Right cardiac atrium (tissue), 5 donors: ENCODE measurements at regions not wholly inside any gene's neighbourhood (a gene's known extent, or its start where the extent isn't known, plus 50 kb on each side); places are given as distances from the start of the nearest gene placed in this dataset.

Experiments used
- ATAC-seq, 2 donors: fragments of 200-7000 bp; cut with Tn5 transposase; one replicate each; pipeline versions ENCODE4 v1.8.0 to v1.9.1; 2020; ENCODE audit warnings: moderate library complexity in 2 of 2, mild to moderate bottlenecking in 1 of 2
- DNase-seq, 3 donors: peaks; one replicate each; pipeline ENCODE4 v3.0.0-alpha.2; 2020
- H3K27ac ChIP-seq: one replicate; pipeline ENCODE4 v1.5.1; 2013; ENCODE audit warnings: mild to moderate bottlenecking, low read length, control low read depth, moderate library complexity
- H3K27me3 ChIP-seq: one replicate; pipeline ENCODE4 v1.6.1; 2013; ENCODE audit not compliant: control insufficient read depth, insufficient read depth
- H3K4me1 ChIP-seq: one replicate; pipeline ENCODE4 v1.6.1; 2013; ENCODE audit warnings: low read length; ENCODE audit not compliant: control insufficient read depth, insufficient read depth
- H3K4me3 ChIP-seq: one replicate; pipeline ENCODE4 v1.5.1; 2013; ENCODE audit warnings: low read length, control low read depth
- H3K9me3 ChIP-seq: one replicate; pipeline ENCODE4 v1.6.1; 2013; ENCODE audit warnings: low read length; ENCODE audit not compliant: control insufficient read depth
- WGBS: extraction: QIAGEN DNeasy Blood & Tissue Kit; methylation state at CpG from one replicate; pipeline ENCODE4 v1.1.7; 2013; 5-methylcytosine and 5-hydroxymethylcytosine counted together
- intact Hi-C, 4 donors: fragments of 100-400 bp; cut with DNase I; formaldehyde crosslinking; loops; one replicate each; pipeline versions ENCODE4 v1.11.0 to v1.14.0; 2022 to 2023
- donor health status: healthy with polysubstance abuse.
- donor health status: DM: no; HTN: yes; CAD: no.
- donor health status: DM: no; HTN: no; CAD: no.
- donor health status: DM: no; HTN: yes; CAD: no; lungs with severe emphysema.
- donor health status: DM: yes; HTN: yes; CAD: no.

GRCh38 chr5:144971108-144971850, 800.6 kb downstream of the KCTD16 start:
- DNase-seq (no peak), ATAC-seq (no peak)
- intact Hi-C loops, result no loop called here
- WGBS, result 66% methylated on average over 6 of the region's 6 CpGs
- no peak overlapping the region for H3K27ac ChIP-seq
- H3K27me3 ChIP-seq, result no peaks in the 10 kb centered on the region
- no peaks in the 10 kb centered on the region for H3K4me1 ChIP-seq
- no peaks in the 10 kb centered on the region for H3K9me3 ChIP-seq
- H3K4me3 ChIP-seq, result no peak overlapping the region

- DNase-seq (no peak), ATAC-seq (no peak)
- Histone ChIP-seq H3K9me3 (no peaks in the 10 kb centered on the region), H3K4me3 (no peak overlapping the region), H3K27ac (no peak overlapping the region), H3K27me3 (no peaks in the 10 kb centered on the region), H3K4me1 (no peaks in the 10 kb centered on the region)
- intact Hi-C loops, result no loop called here
Measured at GRCh38 chr5:144960296-144960695, 789.6 kb downstream of the KCTD16 start.

DNA sequence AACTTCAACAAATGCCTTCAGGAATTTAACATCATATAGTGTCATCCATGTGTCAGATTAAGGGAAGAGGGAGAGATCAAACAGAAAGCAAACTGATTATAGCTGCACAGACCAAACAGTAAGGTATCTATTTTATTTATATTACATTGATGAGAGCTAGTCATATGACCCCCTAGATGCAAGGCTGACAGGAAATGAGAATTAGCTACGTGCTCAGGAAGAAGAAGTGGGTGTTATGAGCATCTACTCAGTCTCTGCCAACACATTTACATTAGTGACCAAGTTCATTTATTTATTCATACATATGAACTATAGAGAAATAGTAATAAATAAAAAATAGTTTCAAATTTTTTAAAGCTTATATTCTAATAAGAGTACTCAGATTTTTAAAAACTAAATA, 787.3 kb downstream of the KCTD16 start:
- 31% methylated on average over 1 of the region's 1 CpG for WGBS
- no peaks in the 10 kb centered on the region for H3K9me3 ChIP-seq
- ATAC-seq, result no peak
- intact Hi-C loops, result no loop called here
- no peaks in the 10 kb centered on the region for H3K4me1 ChIP-seq
- no peak overlapping the region for H3K4me3 ChIP-seq
- H3K27ac ChIP-seq, result no peak overlapping the region
- no peak for DNase-seq
- H3K27me3 ChIP-seq, result no peaks in the 10 kb centered on the region

GRCh38 chr5:144950996-144951395, 780.3 kb downstream of the KCTD16 start:
- intact Hi-C loops, result no loop called here
- Histone ChIP-seq H3K4me3 (no peak overlapping the region), H3K27me3 (no peaks in the 10 kb centered on the region), H3K4me1 (no peaks in the 10 kb centered on the region), H3K9me3 (no peaks in the 10 kb centered on the region), H3K27ac (no peak overlapping the region)
- no peak for DNase-seq
- 68% methylated on average over 2 of the region's 2 CpGs for WGBS
- no peak for ATAC-seq

DNA sequence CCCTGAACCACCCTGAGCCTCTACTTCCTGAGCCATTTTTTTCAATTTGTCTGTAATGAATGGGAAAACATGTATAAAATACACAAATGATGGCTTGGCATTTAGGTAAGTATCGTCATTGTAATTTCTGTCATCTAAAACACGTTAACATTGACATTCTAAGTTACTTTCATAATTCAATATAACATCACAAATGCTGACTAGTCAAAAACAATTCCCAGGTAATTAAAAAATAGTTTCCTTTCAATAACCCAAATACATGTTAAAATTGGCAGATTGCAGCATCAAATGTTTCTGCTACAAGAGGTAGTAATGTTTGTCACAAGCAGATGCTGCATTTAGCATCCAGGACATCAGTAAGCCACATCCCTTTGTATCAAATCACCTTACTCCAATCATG, 776.4 kb downstream of the KCTD16 start:
- no peak overlapping the region for H3K4me3 ChIP-seq
- no peaks in the 10 kb centered on the region for H3K4me1 ChIP-seq
- H3K27ac ChIP-seq, result no peak overlapping the region
- intact Hi-C loops, result no loop called here
- H3K27me3 ChIP-seq, result no peaks in the 10 kb centered on the region
- ATAC-seq (no peak), DNase-seq (no peak)
- H3K9me3 ChIP-seq, result no peaks in the 10 kb centered on the region
- 81% methylated on average over 2 of the region's 2 CpGs for WGBS

DNA sequence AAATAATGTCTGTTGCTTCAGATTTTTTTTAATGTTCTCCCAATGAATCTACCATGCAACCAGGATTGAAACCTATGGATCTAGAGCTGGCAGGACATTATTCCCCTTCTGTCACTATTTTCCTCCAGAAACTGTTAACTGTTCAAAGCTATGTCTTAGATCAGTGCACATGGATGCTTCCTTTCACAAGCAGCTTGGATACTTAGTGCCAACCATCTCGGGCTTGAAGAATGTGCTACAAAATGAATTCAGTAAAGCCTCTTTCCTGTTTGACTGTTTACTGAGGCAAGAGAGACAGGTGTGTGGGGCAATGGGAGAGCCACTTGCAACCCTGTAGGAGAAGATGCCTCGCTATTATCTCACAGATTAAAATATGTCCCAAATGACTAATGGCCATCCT, 774.8 kb downstream of the KCTD16 start:
- DNase-seq (no peak), ATAC-seq (no peak)
- H3K4me3 ChIP-seq, result no peak overlapping the region
- H3K27me3 ChIP-seq, result no peaks in the 10 kb centered on the region
- WGBS, result 52% methylated on average over 2 of the region's 2 CpGs
- no peak overlapping the region for H3K27ac ChIP-seq
- no peaks in the 10 kb centered on the region for H3K4me1 ChIP-seq
- no peaks in the 10 kb centered on the region for H3K9me3 ChIP-seq
- intact Hi-C loops, result no loop called here

- DNase-seq (no peak), ATAC-seq (no peak)
- intact Hi-C loops, result no loop called here
- H3K4me1 ChIP-seq, result no peaks in the 10 kb centered on the region
- 63% methylated on average over 4 of the region's 4 CpGs for WGBS
- H3K9me3 ChIP-seq, result no peaks in the 10 kb centered on the region
- H3K27ac ChIP-seq, result no peak overlapping the region
- no peaks in the 10 kb centered on the region for H3K27me3 ChIP-seq
- H3K4me3 ChIP-seq, result no peak overlapping the region
Measured at GRCh38 chr5:144944936-144945335, 774.3 kb downstream of the KCTD16 start.

DNA sequence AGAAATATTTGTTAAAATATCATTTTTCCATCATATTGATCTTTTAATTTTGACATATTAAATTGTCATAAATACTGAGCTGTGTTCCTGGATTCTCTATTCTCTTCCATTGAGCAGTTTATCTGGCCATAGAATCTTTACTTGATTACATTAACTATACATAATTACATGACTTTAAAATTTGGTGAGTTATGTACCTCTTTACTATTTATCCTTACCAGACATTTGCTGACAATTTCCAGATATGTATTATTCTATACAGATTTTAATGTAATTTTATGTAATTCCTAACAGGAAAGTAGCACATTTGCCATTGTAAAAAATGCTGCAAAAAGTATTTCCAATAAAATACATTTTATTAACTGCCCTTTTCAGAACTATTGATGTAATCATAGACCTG, 770.3 kb downstream of the KCTD16 start:
- Histone ChIP-seq H3K27ac (no peak overlapping the region), H3K9me3 (no peaks in the 10 kb centered on the region), H3K4me3 (no peak overlapping the region), H3K4me1 (no peaks in the 10 kb centered on the region), H3K27me3 (no peaks in the 10 kb centered on the region)
- ATAC-seq, result no peak
- DNase-seq, result no peak
- intact Hi-C loops, result no loop called here

GRCh38 chr5:144918371-144918770, 747.7 kb downstream of the KCTD16 start:
- no peak for ATAC-seq
- no peaks in the 10 kb centered on the region for H3K27me3 ChIP-seq
- no peak overlapping the region for H3K4me3 ChIP-seq
- H3K9me3 ChIP-seq, result no peaks in the 10 kb centered on the region
- H3K4me1 ChIP-seq, result peaks cover 1% of the 10 kb centered on the region
- H3K27ac ChIP-seq, result no peak overlapping the region
- intact Hi-C loops, result no loop called here
- 77% methylated on average over 1 of the region's 1 CpG for WGBS
- DNase-seq, result no peak

GRCh38 chr5:144915452-144915851, 744.8 kb downstream of the KCTD16 start:
- Histone ChIP-seq H3K4me3 (no peak overlapping the region), H3K27ac (no peak overlapping the region), H3K9me3 (no peaks in the 10 kb centered on the region), H3K27me3 (no peaks in the 10 kb centered on the region), H3K4me1 (peaks cover 1% of the 10 kb centered on the region)
- no peak for ATAC-seq
- no peak for DNase-seq
- intact Hi-C loops, result no loop called here

DNA sequence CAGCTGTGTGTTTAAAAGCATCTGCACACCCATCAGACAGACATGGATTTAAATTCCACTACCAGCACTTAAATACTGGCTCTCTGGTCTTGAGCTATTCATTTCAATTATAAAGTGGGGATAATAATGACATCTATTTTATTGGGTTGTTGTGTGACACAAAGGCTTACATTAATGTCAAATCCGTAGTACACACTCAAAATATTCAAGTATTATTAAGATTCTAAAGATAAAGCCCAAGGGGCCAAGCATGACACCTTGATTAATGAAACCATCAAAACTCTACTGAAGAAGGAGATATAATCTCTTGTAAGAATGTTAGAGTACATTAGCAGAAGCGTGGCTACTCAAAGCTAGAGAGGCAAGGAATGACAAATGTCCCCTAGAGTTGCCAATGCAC, 743.0 kb downstream of the KCTD16 start:
- no peak for DNase-seq
- intact Hi-C loops, result no loop called here
- WGBS, result 59% methylated on average over 2 of the region's 2 CpGs
- no peak for ATAC-seq
- Histone ChIP-seq H3K4me1 (peaks cover 1% of the 10 kb centered on the region), H3K4me3 (no peak overlapping the region), H3K27me3 (no peaks in the 10 kb centered on the region), H3K27ac (no peak overlapping the region), H3K9me3 (no peaks in the 10 kb centered on the region)

DNA sequence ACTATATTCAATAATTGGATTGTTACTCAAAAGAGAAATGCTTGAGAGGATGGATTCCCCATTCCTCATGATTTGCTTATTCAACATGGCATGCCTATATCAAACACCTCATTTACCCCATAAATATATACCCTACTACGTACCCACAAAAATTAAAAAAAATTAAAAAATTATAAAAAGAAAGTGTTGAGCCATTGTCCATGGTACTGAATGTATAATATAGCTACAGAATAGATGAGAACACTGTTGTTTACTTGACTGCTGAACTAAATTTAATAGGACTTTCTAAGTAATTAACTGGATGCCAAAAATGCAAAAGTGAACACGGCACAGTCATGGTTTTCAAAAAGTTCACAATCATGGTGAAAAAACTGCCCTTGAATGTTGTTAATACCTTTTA, 725.8 kb downstream of the KCTD16 start:
- no peak overlapping the region for H3K4me3 ChIP-seq
- H3K9me3 ChIP-seq, result no peaks in the 10 kb centered on the region
- DNase-seq (no peak), ATAC-seq (no peak)
- intact Hi-C loops, result no loop called here
- H3K4me1 ChIP-seq, result no peaks in the 10 kb centered on the region
- 68% methylated on average over 2 of the region's 2 CpGs for WGBS
- H3K27me3 ChIP-seq, result no peaks in the 10 kb centered on the region
- no peak overlapping the region for H3K27ac ChIP-seq
